ENCODE measurements at regions not wholly inside any gene's neighbourhood (a gene's known extent, or its start where the extent isn't known, plus 50 kb on each side); places are given as distances from the start of the nearest gene placed in this dataset.

DNA sequence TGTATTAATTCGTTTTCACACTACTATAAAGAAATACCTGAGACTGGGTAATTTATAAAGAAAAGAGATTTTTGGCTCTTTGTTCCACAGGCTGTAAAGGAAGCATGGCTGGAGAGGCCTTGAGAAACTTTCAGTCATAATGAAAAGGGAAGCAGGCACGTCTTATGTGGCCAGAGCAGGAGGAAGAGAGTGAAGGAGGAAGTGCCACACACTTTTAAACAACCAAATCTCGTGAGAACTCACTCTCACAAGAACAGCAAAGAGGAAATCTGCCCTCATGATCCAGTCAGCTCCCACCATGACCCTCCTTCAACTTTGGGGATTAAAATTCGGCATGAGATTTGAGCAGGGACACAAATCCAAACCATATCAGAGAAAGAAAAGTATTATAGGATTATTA, 1255.9 kb upstream of the MIR17HG start:
- TF ChIP-seq, protein P1, sequence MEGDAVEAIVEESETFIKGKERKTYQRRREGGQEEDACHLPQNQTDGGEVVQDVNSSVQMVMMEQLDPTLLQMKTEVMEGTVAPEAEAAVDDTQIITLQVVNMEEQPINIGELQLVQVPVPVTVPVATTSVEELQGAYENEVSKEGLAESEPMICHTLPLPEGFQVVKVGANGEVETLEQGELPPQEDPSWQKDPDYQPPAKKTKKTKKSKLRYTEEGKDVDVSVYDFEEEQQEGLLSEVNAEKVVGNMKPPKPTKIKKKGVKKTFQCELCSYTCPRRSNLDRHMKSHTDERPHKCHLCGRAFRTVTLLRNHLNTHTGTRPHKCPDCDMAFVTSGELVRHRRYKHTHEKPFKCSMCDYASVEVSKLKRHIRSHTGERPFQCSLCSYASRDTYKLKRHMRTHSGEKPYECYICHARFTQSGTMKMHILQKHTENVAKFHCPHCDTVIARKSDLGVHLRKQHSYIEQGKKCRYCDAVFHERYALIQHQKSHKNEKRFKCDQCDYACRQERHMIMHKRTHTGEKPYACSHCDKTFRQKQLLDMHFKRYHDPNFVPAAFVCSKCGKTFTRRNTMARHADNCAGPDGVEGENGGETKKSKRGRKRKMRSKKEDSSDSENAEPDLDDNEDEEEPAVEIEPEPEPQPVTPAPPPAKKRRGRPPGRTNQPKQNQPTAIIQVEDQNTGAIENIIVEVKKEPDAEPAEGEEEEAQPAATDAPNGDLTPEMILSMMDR (IDR thresholded peaks at IDR 0.05): no peak
- no peak for TF ChIP-seq POLR2A (IDR thresholded peaks at IDR 0.05)
- no peak for ATAC-seq
- no peaks in the 10 kb centered on the region for H3K4me1 ChIP-seq
- 6% methylated on average over 4 of the region's 4 CpGs for WGBS (ENCODE audit: insufficient coverage, low coverage, low lambda C conversion rate, missing lambda C conversion rate)
- no peak overlapping the region for H3K4me3 ChIP-seq
- H3K9me3 ChIP-seq: no peaks in the 10 kb centered on the region
- DNase-seq: no peak
- intact Hi-C loops (cut with DNase I): no loop called here
- H3K27ac ChIP-seq: no peak overlapping the region
- H3K36me3 ChIP-seq: no peaks in the 10 kb centered on the region
- H3K27me3 ChIP-seq: no peaks in the 10 kb centered on the region

DNA sequence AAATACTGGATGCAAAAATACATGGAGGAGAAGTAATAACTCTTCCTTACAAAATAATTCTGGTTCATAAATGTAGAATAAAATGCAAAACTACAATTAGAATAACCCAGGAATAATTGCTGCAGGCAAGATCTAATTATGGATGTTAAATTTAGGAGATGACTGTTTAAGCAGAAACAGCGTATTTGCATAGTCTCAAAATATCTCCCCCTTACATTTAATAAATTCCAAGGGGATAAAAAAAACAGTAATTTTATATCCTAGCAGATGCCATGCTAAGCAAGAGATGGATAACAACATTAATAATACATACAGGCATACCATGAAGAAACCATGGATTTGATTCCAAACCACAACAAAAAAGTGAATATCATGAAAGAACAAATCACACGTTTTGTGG, 1253.1 kb upstream of the MIR17HG start:
- Histone ChIP-seq H3K9me3 (no peaks in the 10 kb centered on the region), H3K4me1 (no peaks in the 10 kb centered on the region), H3K27ac (no peak overlapping the region), H3K4me3 (no peak overlapping the region), H3K27me3 (no peaks in the 10 kb centered on the region), H3K36me3 (no peaks in the 10 kb centered on the region)
- no peak for DNase-seq
- 64% methylated on average over 2 of the region's 2 CpGs for WGBS (ENCODE audit: insufficient coverage, low coverage, low lambda C conversion rate, missing lambda C conversion rate)
- intact Hi-C loops (cut with DNase I): no loop called here
- ATAC-seq: no peak
- TF ChIP-seq, protein P1 (IDR thresholded peaks at IDR 0.05): no peak
- TF ChIP-seq POLR2A (IDR thresholded peaks at IDR 0.05): no peak

DNA sequence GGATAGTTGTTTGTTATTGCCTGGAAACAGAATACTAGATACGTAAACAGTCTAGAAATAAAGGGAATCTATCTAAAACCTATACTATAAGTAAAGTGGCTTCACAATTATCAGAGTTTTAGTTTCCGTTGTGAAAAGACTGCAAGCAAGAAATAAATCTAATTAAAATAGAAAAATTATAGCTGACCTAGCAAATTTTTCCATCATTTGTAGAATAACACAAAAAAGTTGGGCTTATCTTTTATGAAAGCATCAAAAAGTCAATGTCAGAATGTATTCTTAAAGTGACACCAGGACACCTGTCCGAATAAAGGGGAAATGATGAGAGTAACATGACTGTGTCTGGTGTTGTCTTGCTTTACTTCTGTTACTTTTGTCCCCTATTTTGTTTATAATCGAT, 1248.9 kb upstream of the MIR17HG start:
- DNase-seq: no peak
- H3K27ac ChIP-seq: no peak overlapping the region
- intact Hi-C loops (cut with DNase I): no loop called here
- H3K4me3 ChIP-seq: no peak overlapping the region
- H3K4me1 ChIP-seq: no peaks in the 10 kb centered on the region
- ATAC-seq: no peak
- H3K9me3 ChIP-seq: no peaks in the 10 kb centered on the region
- H3K36me3 ChIP-seq: no peaks in the 10 kb centered on the region
- TF ChIP-seq, protein P1 (IDR thresholded peaks at IDR 0.05): no peak
- no peak for TF ChIP-seq POLR2A (IDR thresholded peaks at IDR 0.05)
- WGBS (ENCODE audit: insufficient coverage, low coverage, low lambda C conversion rate, missing lambda C conversion rate): 52% methylated on average over 4 of the region's 4 CpGs
- no peaks in the 10 kb centered on the region for H3K27me3 ChIP-seq

DNA sequence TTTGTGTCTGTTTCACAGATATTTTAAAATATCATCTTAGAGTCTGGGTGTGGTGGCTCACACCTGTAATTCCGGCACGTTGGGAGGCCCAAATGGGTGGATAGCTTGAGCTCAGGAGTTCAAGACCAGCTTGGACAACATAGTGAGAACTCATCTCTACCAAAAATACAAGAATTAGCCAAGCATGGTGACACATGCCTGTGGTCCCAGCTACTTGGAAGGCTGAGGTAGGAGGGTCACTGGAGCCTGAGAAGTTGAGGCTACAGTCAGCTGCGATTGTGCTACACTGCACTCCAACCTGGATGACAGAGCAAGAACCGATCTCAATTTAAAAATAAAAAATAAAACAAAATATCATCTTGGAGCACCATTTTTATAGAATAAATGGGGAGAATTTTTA, 1247.6 kb upstream of the MIR17HG start:
- TF ChIP-seq, protein P1 (IDR thresholded peaks at IDR 0.05): no peak
- no peak for TF ChIP-seq POLR2A (IDR thresholded peaks at IDR 0.05)
- Histone ChIP-seq H3K27ac (no peak overlapping the region), H3K4me1 (no peaks in the 10 kb centered on the region), H3K4me3 (no peak overlapping the region), H3K36me3 (no peaks in the 10 kb centered on the region), H3K27me3 (no peaks in the 10 kb centered on the region), H3K9me3 (no peaks in the 10 kb centered on the region)
- intact Hi-C loops (cut with DNase I): no loop called here
- DNase-seq (no peak), ATAC-seq (no peak)
- WGBS (ENCODE audit: insufficient coverage, low coverage, low lambda C conversion rate, missing lambda C conversion rate): 46% methylated on average over 4 of the region's 4 CpGs
